ENCODE measurements at regions not wholly inside any gene's neighbourhood (a gene's known extent, or its start where the extent isn't known, plus 50 kb on each side); places are given as distances from the start of the nearest gene placed in this dataset.
"Not testable (repeated sequence)": the region's sequence is repeated elsewhere in the genome, so short reads cannot be mapped to it uniquely, and the experiment has no call there.

DNA sequence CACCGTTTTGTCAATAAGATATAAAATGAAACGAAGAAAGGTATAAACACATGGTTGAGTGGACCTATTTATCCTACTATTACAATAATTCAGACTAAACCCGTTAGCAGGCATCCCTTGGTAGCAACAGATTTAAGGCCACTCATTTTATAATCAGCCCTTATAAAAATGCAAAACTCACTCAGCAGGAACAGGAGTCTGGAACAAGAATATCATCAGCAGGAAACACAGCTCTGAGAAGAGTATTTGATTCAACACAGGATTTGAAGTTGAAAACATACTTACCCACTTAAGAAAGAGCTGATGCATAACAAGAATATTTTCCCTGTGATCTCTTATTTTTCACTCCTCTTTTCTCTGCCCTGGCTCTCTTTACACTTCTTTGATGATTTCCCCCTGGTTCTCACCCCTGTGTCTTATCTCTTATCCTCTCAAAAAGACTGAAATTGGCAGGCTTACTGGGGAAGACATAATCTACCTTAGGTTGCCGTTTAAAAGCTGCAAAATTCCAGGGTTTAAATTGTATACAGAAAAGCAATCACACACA lies 1722.7 kb downstream of the SLITRK5 start:
- Histone ChIP-seq H3K4me3 (no peak overlapping the region), H3K4me1 (peaks cover 14% of the 10 kb centered on the region), H3K36me3 (no peaks in the 10 kb centered on the region), H3K9ac (no peak overlapping the region), H3K27me3 (no peaks in the 10 kb centered on the region), H2AFZ (replicated peaks) (peak overlapping the region; percentile 89), H3K79me2 (ENCODE audit: low read depth) (no peaks in the 10 kb centered on the region), H3F3A (ENCODE audit: low read depth) (no peaks in the 10 kb centered on the region), H4K20me1 (ENCODE audit: low read depth) (no peaks in the 10 kb centered on the region), H3K27ac (no peak overlapping the region), H3K9me3 (ENCODE audit: low read depth) (no peaks in the 10 kb centered on the region), H3K4me2 (no peak overlapping the region)
- H3K9me3 Mint-ChIP-seq = peaks cover 26% of the 10 kb centered on the region
- H3K36me3 Mint-ChIP-seq = peaks cover 6% of the 10 kb centered on the region
- TF ChIP-seq, protein P1, sequence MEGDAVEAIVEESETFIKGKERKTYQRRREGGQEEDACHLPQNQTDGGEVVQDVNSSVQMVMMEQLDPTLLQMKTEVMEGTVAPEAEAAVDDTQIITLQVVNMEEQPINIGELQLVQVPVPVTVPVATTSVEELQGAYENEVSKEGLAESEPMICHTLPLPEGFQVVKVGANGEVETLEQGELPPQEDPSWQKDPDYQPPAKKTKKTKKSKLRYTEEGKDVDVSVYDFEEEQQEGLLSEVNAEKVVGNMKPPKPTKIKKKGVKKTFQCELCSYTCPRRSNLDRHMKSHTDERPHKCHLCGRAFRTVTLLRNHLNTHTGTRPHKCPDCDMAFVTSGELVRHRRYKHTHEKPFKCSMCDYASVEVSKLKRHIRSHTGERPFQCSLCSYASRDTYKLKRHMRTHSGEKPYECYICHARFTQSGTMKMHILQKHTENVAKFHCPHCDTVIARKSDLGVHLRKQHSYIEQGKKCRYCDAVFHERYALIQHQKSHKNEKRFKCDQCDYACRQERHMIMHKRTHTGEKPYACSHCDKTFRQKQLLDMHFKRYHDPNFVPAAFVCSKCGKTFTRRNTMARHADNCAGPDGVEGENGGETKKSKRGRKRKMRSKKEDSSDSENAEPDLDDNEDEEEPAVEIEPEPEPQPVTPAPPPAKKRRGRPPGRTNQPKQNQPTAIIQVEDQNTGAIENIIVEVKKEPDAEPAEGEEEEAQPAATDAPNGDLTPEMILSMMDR (IDR thresholded peaks at IDR 0.05) = no peak
- no peak for TF ChIP-seq EZH2 (IDR thresholded peaks at IDR 0.05)
- TF ChIP-seq EZH2phosphoT487 (IDR thresholded peaks at IDR 0.05) = no peak
- no peak for DNase-seq (ENCODE audit: low spot score)
- H3K27ac Mint-ChIP-seq = peak overlapping the region; percentile 62
- H3K4me3 Mint-ChIP-seq = no peak overlapping the region
- H3K27me3 Mint-ChIP-seq (ENCODE audit: insufficient read depth, low read depth) = peaks cover 2% of the 10 kb centered on the region
- H3K4me1 Mint-ChIP-seq = peaks cover 19% of the 10 kb centered on the region

DNA sequence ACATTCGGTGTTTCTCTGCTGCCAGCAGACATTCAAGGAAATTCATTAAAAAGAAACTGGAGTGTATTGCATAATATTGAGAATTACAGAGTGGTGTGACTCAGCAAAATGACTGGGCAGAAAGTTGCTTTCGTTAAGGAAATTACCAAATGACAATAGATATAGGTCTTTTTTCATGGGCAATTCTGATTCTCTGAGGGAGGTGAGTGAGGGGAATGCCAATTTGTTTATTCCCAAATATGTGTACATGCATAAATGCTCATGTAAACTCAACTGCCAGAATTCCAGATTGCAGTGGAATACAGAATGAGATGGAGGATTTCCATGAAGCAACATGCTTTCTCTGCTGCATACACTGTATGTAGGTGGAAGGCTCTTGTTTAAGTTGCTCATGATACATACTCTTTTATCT lies 1730.1 kb downstream of the SLITRK5 start:
- DNase-seq (ENCODE audit: low spot score) = no peak
- H3K9me3 ChIP-seq (ENCODE audit: low read depth) = no peaks in the 10 kb centered on the region
- H3K4me2 ChIP-seq = no peak overlapping the region
- no peaks in the 10 kb centered on the region for H4K20me1 ChIP-seq (ENCODE audit: low read depth)
- no peaks in the 10 kb centered on the region for H3K4me1 ChIP-seq
- H3K36me3 ChIP-seq = no peaks in the 10 kb centered on the region
- Mint-ChIP-seq H3K27ac (no peak overlapping the region), H3K9me3 (peaks cover 26% of the 10 kb centered on the region), H3K4me1 (peaks cover 3% of the 10 kb centered on the region), H3K36me3 (peaks cover 11% of the 10 kb centered on the region), H3K4me3 (no peak overlapping the region), H3K27me3 (ENCODE audit: insufficient read depth, low read depth) (peaks cover 2% of the 10 kb centered on the region)
- H3K27ac ChIP-seq = no peak overlapping the region
- no peaks in the 10 kb centered on the region for H3K79me2 ChIP-seq (ENCODE audit: low read depth)
- no peak overlapping the region for H2AFZ ChIP-seq (replicated peaks)
- H3K4me3 ChIP-seq = no peak overlapping the region
- no peak overlapping the region for H3K9ac ChIP-seq
- H3K27me3 ChIP-seq = no peaks in the 10 kb centered on the region
- H3F3A ChIP-seq (ENCODE audit: low read depth) = no peaks in the 10 kb centered on the region
- TF ChIP-seq EZH2phosphoT487 (IDR thresholded peaks at IDR 0.05) = no peak
- TF ChIP-seq, protein P1 (IDR thresholded peaks at IDR 0.05) = no peak
- no peak for TF ChIP-seq EZH2 (IDR thresholded peaks at IDR 0.05)

DNA sequence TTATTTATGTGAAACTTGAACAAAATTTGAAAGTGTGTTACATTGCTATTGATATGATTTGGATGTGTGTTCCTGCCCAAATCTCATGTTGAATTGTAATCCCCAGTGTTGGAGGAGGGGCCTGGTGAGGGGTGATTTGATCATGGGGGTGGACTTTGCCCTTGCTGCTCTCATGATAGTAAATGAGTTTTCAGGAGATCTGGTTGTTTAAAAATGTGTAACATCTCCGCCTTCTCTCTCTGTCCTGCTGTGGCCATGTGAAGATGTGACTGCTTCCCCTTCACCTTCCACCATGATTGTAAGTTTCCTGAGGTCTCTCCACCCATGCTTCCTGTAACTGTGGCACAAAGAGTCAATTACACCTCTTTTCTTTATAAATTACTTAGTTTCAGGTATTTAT lies 1731.0 kb downstream of the SLITRK5 start:
- no peak overlapping the region for H2AFZ ChIP-seq (replicated peaks)
- H3K9me3 Mint-ChIP-seq = peaks cover 18% of the 10 kb centered on the region

DNA sequence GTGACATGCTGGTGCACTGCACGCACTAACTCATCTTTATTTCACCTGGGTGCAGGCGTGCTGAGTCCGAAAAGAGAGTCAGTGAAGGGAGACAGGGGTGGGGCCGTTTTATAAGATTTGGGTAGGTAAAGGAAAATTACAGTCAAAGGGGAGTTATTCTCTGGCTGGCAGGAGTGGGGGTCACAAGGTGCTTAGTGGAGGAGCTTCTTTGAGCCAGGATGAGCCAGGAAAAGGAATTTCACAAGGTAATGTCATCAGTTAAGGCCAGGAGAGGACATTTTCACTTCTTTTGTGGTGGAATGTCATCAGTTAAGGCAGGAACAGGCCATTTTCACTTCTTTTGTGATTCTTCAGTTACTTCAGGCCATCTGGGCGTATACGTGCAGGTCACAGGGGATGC lies 1734.9 kb downstream of the SLITRK5 start:
- not testable (repeated sequence) for H3K79me2 ChIP-seq (ENCODE audit: low read depth); H3K9ac ChIP-seq; H3K4me2 ChIP-seq; H2AFZ ChIP-seq (replicated peaks); H3K36me3 ChIP-seq; H3F3A ChIP-seq (ENCODE audit: low read depth); H3K27ac Mint-ChIP-seq; H4K20me1 ChIP-seq (ENCODE audit: low read depth); H3K4me3 ChIP-seq; H3K4me3 Mint-ChIP-seq; H3K27me3 Mint-ChIP-seq (ENCODE audit: insufficient read depth, low read depth); H3K9me3 ChIP-seq (ENCODE audit: low read depth); H3K27me3 ChIP-seq; H3K4me1 ChIP-seq; DNase-seq (ENCODE audit: low spot score); H3K36me3 Mint-ChIP-seq; H3K27ac ChIP-seq; H3K9me3 Mint-ChIP-seq
- H3K4me1 Mint-ChIP-seq = peaks cover 21% of the 10 kb centered on the region

More for the DNA sequence above, 1731.0 kb downstream of the SLITRK5 start:
- Mint-ChIP-seq H3K36me3 (peaks cover 8% of the 10 kb centered on the region), H3K4me3 (no peak overlapping the region), H3K27me3 (ENCODE audit: insufficient read depth, low read depth) (peaks cover 2% of the 10 kb centered on the region), H3K4me1 (peaks cover 9% of the 10 kb centered on the region), H3K27ac (no peak overlapping the region)
- H3K27ac ChIP-seq = no peak overlapping the region
- DNase-seq (ENCODE audit: low spot score) = no peak
- H3K9ac ChIP-seq = no peak overlapping the region
- TF ChIP-seq EZH2phosphoT487 (IDR thresholded peaks at IDR 0.05) (no peak), EZH2 (IDR thresholded peaks at IDR 0.05) (no peak)
- TF ChIP-seq, protein P1 (IDR thresholded peaks at IDR 0.05) = no peak
- H3K79me2 ChIP-seq (ENCODE audit: low read depth) = no peaks in the 10 kb centered on the region
- H3K4me2 ChIP-seq = no peak overlapping the region
- H3K36me3 ChIP-seq = no peaks in the 10 kb centered on the region
- H3K27me3 ChIP-seq = no peaks in the 10 kb centered on the region
- H4K20me1 ChIP-seq (ENCODE audit: low read depth) = no peaks in the 10 kb centered on the region
- no peaks in the 10 kb centered on the region for H3F3A ChIP-seq (ENCODE audit: low read depth)
- no peak overlapping the region for H3K4me3 ChIP-seq
- no peaks in the 10 kb centered on the region for H3K9me3 ChIP-seq (ENCODE audit: low read depth)
- H3K4me1 ChIP-seq = no peaks in the 10 kb centered on the region

All from neural progenitor cell (in vitro differentiated cells).